ENCODE measurements at regions not wholly inside any gene's neighbourhood (a gene's known extent, or its start where the extent isn't known, plus 50 kb on each side); places are given as distances from the start of the nearest gene placed in this dataset.

GRCh38 chr4:67151376-67152343 lies 393.6 kb downstream of the CENPC start:
- no peaks in the 10 kb centered on the region for H3K9me2 ChIP-seq (replicated peaks; ENCODE audit: low read depth, low read length)
- H3K9ac ChIP-seq (ENCODE audit: low read depth, low read length, poor library complexity, severe bottlenecking): no peak overlapping the region
- no peaks in the 10 kb centered on the region for H3K9me3 ChIP-seq (ENCODE audit: insufficient read depth, low read depth, low read length)
- TF ChIP-seq EZH2phosphoT487 (IDR thresholded peaks at IDR 0.05; ENCODE audit: borderline replicate concordance) (no peak), CTCF (conservative IDR thresholded peaks at IDR 0.05; ENCODE audit: low read length) (no peak)
- no peak overlapping the region for H2AFZ ChIP-seq (ENCODE audit: low read length)
- no peaks in the 10 kb centered on the region for H3K79me2 ChIP-seq (ENCODE audit: insufficient read depth, low read length)
- no peaks in the 10 kb centered on the region for H4K20me1 ChIP-seq (ENCODE audit: insufficient read depth, low read length, poor library complexity, severe bottlenecking)
- H3K4me3 ChIP-seq (ENCODE audit: low read length, poor library complexity, severe bottlenecking): no peak overlapping the region
- no peaks in the 10 kb centered on the region for H3F3A ChIP-seq (ENCODE audit: low read depth)
- no peaks in the 10 kb centered on the region for H3K36me3 ChIP-seq (ENCODE audit: insufficient read depth, low read length)
- H3K4me2 ChIP-seq (ENCODE audit: low read depth, low read length, poor library complexity, severe bottlenecking): no peak overlapping the region
- H3K4me1 ChIP-seq (ENCODE audit: insufficient read depth, low read length, poor library complexity, severe bottlenecking): no peaks in the 10 kb centered on the region
- no peaks in the 10 kb centered on the region for H3K27me3 ChIP-seq (ENCODE audit: insufficient read depth, low read length, poor library complexity, severe bottlenecking)

- Histone ChIP-seq H3K9me2 (replicated peaks; ENCODE audit: low read depth, low read length) (no peaks in the 10 kb centered on the region), H3K4me3 (ENCODE audit: low read length, poor library complexity, severe bottlenecking) (no peak overlapping the region), H3K4me1 (ENCODE audit: insufficient read depth, low read length, poor library complexity, severe bottlenecking) (no peaks in the 10 kb centered on the region), H3K36me3 (ENCODE audit: insufficient read depth, low read length) (no peaks in the 10 kb centered on the region), H3K9me3 (ENCODE audit: insufficient read depth, low read depth, low read length) (no peaks in the 10 kb centered on the region), H3K9ac (ENCODE audit: low read depth, low read length, poor library complexity, severe bottlenecking) (no peak overlapping the region), H4K20me1 (ENCODE audit: insufficient read depth, low read length, poor library complexity, severe bottlenecking) (no peaks in the 10 kb centered on the region), H3K79me2 (ENCODE audit: insufficient read depth, low read length) (no peaks in the 10 kb centered on the region), H3K4me2 (ENCODE audit: low read depth, low read length, poor library complexity, severe bottlenecking) (no peak overlapping the region), H3K27me3 (ENCODE audit: insufficient read depth, low read length, poor library complexity, severe bottlenecking) (no peaks in the 10 kb centered on the region), H3F3A (ENCODE audit: low read depth) (no peaks in the 10 kb centered on the region), H2AFZ (ENCODE audit: low read length) (no peak overlapping the region)
- no peak for TF ChIP-seq CTCF (conservative IDR thresholded peaks at IDR 0.05; ENCODE audit: low read length)
- no peak for TF ChIP-seq EZH2phosphoT487 (IDR thresholded peaks at IDR 0.05; ENCODE audit: borderline replicate concordance)
Observed at GRCh38 chr4:67141586-67141985, 403.7 kb downstream of the CENPC start.

GRCh38 chr4:67134616-67135015 lies 410.7 kb downstream of the CENPC start:
- no peaks in the 10 kb centered on the region for H3K36me3 ChIP-seq (ENCODE audit: insufficient read depth, low read length)
- no peaks in the 10 kb centered on the region for H3K9me3 ChIP-seq (ENCODE audit: insufficient read depth, low read depth, low read length)
- no peaks in the 10 kb centered on the region for H3K79me2 ChIP-seq (ENCODE audit: insufficient read depth, low read length)
- no peaks in the 10 kb centered on the region for H4K20me1 ChIP-seq (ENCODE audit: insufficient read depth, low read length, poor library complexity, severe bottlenecking)
- H3K27me3 ChIP-seq (ENCODE audit: insufficient read depth, low read length, poor library complexity, severe bottlenecking): no peaks in the 10 kb centered on the region
- no peak overlapping the region for H3K9ac ChIP-seq (ENCODE audit: low read depth, low read length, poor library complexity, severe bottlenecking)
- no peaks in the 10 kb centered on the region for H3F3A ChIP-seq (ENCODE audit: low read depth)
- no peak overlapping the region for H3K4me3 ChIP-seq (ENCODE audit: low read length, poor library complexity, severe bottlenecking)
- H3K4me1 ChIP-seq (ENCODE audit: insufficient read depth, low read length, poor library complexity, severe bottlenecking): no peaks in the 10 kb centered on the region
- H3K4me2 ChIP-seq (ENCODE audit: low read depth, low read length, poor library complexity, severe bottlenecking): no peak overlapping the region
- TF ChIP-seq CTCF (conservative IDR thresholded peaks at IDR 0.05; ENCODE audit: low read length) (no peak), EZH2phosphoT487 (IDR thresholded peaks at IDR 0.05; ENCODE audit: borderline replicate concordance) (no peak)
- no peaks in the 10 kb centered on the region for H3K9me2 ChIP-seq (replicated peaks; ENCODE audit: low read depth, low read length)
- no peak overlapping the region for H2AFZ ChIP-seq (ENCODE audit: low read length)
